ENCODE measurements at regions not wholly inside any gene's neighbourhood (a gene's known extent, or its start where the extent isn't known, plus 50 kb on each side); places are given as distances from the start of the nearest gene placed in this dataset.

GRCh38 chr4:11741190-11741652, 312.5 kb upstream of the HS3ST1 start:
- TF ChIP-seq CTCF (conservative IDR thresholded peaks at IDR 0.05; ENCODE audit: low read depth, low read length) (no peak), EZH2 (IDR thresholded peaks at IDR 0.05; ENCODE audit: low read length, unreplicated experiment) (no peak)

Measured in PC-3 (cell line).